Neural cell (in vitro differentiated cells): ENCODE measurements at regions not wholly inside any gene's neighbourhood (a gene's known extent, or its start where the extent isn't known, plus 50 kb on each side); places are given as distances from the start of the nearest gene placed in this dataset.

Experiments used
- CTCF ChIP-seq: fragments of 450-650 bp; IDR thresholded peaks from 2 replicates; pipeline ENCODE4 v1.5.1; 2014; ENCODE audit warnings: antibody characterized with exemption, mild to moderate bottlenecking, moderate library complexity; ENCODE audit not compliant: poor library complexity, severe bottlenecking
- EP300 ChIP-seq: fragments of 450-650 bp; conservative IDR thresholded peaks from 2 replicates; pipeline ENCODE4 v1.6.1; 2014; ENCODE audit warnings: antibody characterized with exemption, mild to moderate bottlenecking, moderate library complexity; ENCODE audit not compliant: poor library complexity, severe bottlenecking
- EZH2 ChIP-seq: fragments of 200-600, 300-800 bp; shearing (Covaris generic), sonication (generic); IDR thresholded peaks from 2 replicates; pipeline ENCODE4 v1.6.1; 2014; ENCODE audit warnings: antibody characterized with exemption, low read length, borderline replicate concordance, mild to moderate bottlenecking; ENCODE audit not compliant: insufficient read depth, poor library complexity, severe bottlenecking

- TF ChIP-seq CTCF (no peak), EP300 (no peak), EZH2 (no peak)
These were observed 1550.3 kb upstream of the LRRTM3 start for GRCh38 chr10:65375528-65375927.
